ENCODE measurements at regions not wholly inside any gene's neighbourhood (a gene's known extent, or its start where the extent isn't known, plus 50 kb on each side); places are given as distances from the start of the nearest gene placed in this dataset.

GRCh38 chr11:80034801-80035200 lies 594.0 kb upstream of the TENM4 start:
- no peaks in the 10 kb centered on the region for H3K27me3 ChIP-seq (ENCODE audit: control insufficient read depth in 2 of 2, insufficient read depth in 2 of 2, low read length in 2 of 2)
- H3K9ac ChIP-seq (replicated peaks; ENCODE audit: extremely low read depth, insufficient read depth, low read length): no peak overlapping the region
- POLR2A ChIA-PET: no interaction called here
- H3K9me1 ChIP-seq (replicated peaks; ENCODE audit: control insufficient read depth, extremely low read depth, insufficient read depth, low read length): no peaks in the 10 kb centered on the region
- H2AFZ ChIP-seq (ENCODE audit: low read depth, low read length): no peak overlapping the region
- H3K27ac ChIP-seq (ENCODE audit: insufficient read depth, low read depth, low read length): no peak overlapping the region
- CTCF ChIA-PET: no interaction called here
- dilution Hi-C loops (cut with MboI; ENCODE audit: extremely low pct_ligation_motif_present, low sequenced_read_pairs): no loop called here
- no peaks in the 10 kb centered on the region for H3K36me3 ChIP-seq (ENCODE audit: control insufficient read depth in 2 of 2, extremely low read depth in 1 of 2, insufficient read depth in 2 of 2, low read length in 2 of 2)
- no peaks in the 10 kb centered on the region for H4K20me1 ChIP-seq (replicated peaks; ENCODE audit: control insufficient read depth, extremely low read depth, insufficient read depth, low read length)
- no peak overlapping the region for H3K4me3 ChIP-seq (replicated peaks in 1 of 3; ENCODE audit: insufficient read depth in 1 of 3, low read depth in 1 of 3, low read length in 3 of 3)
- no peaks in the 10 kb centered on the region for H3K9me3 ChIP-seq (replicated peaks; ENCODE audit: control insufficient read depth, insufficient read depth, low read length)
- H3K4me1 ChIP-seq (ENCODE audit: control insufficient read depth, extremely low read depth, insufficient read depth, low read length): no peaks in the 10 kb centered on the region
- TF ChIP-seq MYC (IDR thresholded peaks at IDR 0.05; ENCODE audit: low read depth, low read length) (no peak), JUN (IDR thresholded peaks at IDR 0.05; ENCODE audit: borderline replicate concordance, insufficient read depth, insufficient read length, low read depth) (no peak), EZH2 (IDR thresholded peaks at IDR 0.05; ENCODE audit: borderline replicate concordance, low read depth, low read length, severe bottlenecking) (no peak), POLR2A (IDR thresholded peaks at IDR 0.05; ENCODE audit: low read depth, low read length) (no peak), FOS (IDR thresholded peaks at IDR 0.05; ENCODE audit: borderline replicate concordance, insufficient read depth, low read length) (no peak), POLR2AphosphoS5 (IDR thresholded peaks at IDR 0.05; ENCODE audit: insufficient read depth, low read depth, low read length) (no peak), GATA2 (IDR thresholded peaks at IDR 0.05; ENCODE audit: insufficient read depth, insufficient read length, low read depth, low read length) (no peak), MAX (IDR thresholded peaks at IDR 0.05; ENCODE audit: insufficient read depth, insufficient read length) (no peak)
- TF ChIP-seq, protein P1, sequence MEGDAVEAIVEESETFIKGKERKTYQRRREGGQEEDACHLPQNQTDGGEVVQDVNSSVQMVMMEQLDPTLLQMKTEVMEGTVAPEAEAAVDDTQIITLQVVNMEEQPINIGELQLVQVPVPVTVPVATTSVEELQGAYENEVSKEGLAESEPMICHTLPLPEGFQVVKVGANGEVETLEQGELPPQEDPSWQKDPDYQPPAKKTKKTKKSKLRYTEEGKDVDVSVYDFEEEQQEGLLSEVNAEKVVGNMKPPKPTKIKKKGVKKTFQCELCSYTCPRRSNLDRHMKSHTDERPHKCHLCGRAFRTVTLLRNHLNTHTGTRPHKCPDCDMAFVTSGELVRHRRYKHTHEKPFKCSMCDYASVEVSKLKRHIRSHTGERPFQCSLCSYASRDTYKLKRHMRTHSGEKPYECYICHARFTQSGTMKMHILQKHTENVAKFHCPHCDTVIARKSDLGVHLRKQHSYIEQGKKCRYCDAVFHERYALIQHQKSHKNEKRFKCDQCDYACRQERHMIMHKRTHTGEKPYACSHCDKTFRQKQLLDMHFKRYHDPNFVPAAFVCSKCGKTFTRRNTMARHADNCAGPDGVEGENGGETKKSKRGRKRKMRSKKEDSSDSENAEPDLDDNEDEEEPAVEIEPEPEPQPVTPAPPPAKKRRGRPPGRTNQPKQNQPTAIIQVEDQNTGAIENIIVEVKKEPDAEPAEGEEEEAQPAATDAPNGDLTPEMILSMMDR (IDR thresholded peaks at IDR 0.05; ENCODE audit: extremely low read depth in 1 of 2, insufficient read depth in 1 of 2, low read depth in 1 of 2, low read length in 2 of 2): no peak
- FAIRE-seq (no peak), DNase-seq (ENCODE audit: low read depth, low spot score) (no peak)
- intact Hi-C loops (cut with micrococcal nuclease): no loop called here
- no peak overlapping the region for H3K4me2 ChIP-seq (ENCODE audit: insufficient read depth, low read length)
- BruUV-seq (replicated peaks): no TSS peak
- H3K79me2 ChIP-seq (ENCODE audit: control insufficient read depth, insufficient read depth, low read length): no peaks in the 10 kb centered on the region
